ENCODE measurements at regions not wholly inside any gene's neighbourhood (a gene's known extent, or its start where the extent isn't known, plus 50 kb on each side); places are given as distances from the start of the nearest gene placed in this dataset.
"Not testable (repeated sequence)": the region's sequence is repeated elsewhere in the genome, so short reads cannot be mapped to it uniquely, and the experiment has no call there.

GRCh38 chr10:21105331-21105730, 208.2 kb upstream of the NEBL start:
- not testable (repeated sequence) for TF ChIP-seq CTCF, POLR2AphosphoS5, POLR2A (IDR thresholded peaks at IDR 0.05)

Data from breast epithelium (tissue), 3 donors.